ENCODE measurements at regions not wholly inside any gene's neighbourhood (a gene's known extent, or its start where the extent isn't known, plus 50 kb on each side); places are given as distances from the start of the nearest gene placed in this dataset.

- no peak overlapping the region for H3K27ac ChIP-seq
- no peak for DNase-seq
- H3K4me3 ChIP-seq: no peak overlapping the region
- intact Hi-C loops (cut with DNase I): no loop called here
- no peaks in the 10 kb centered on the region for H3K9me3 ChIP-seq
- ATAC-seq: no peak
- H3K36me3 ChIP-seq: no peaks in the 10 kb centered on the region
- H3K4me1 ChIP-seq: no peaks in the 10 kb centered on the region
- no peaks in the 10 kb centered on the region for H3K27me3 ChIP-seq
- no peak for TF ChIP-seq CTCF (IDR thresholded peaks at IDR 0.05)
Measured at GRCh38 chr21:35543746-35544145, 494.6 kb upstream of the RUNX1 start.

GRCh38 chr21:35540950-35541638 is 492.0 kb upstream of the RUNX1 start:
- intact Hi-C loops (cut with DNase I): no loop called here
- no peaks in the 10 kb centered on the region for H3K36me3 ChIP-seq
- no peaks in the 10 kb centered on the region for H3K9me3 ChIP-seq
- no peaks in the 10 kb centered on the region for H3K4me1 ChIP-seq
- ATAC-seq (no peak), DNase-seq (no peak)
- TF ChIP-seq CTCF (IDR thresholded peaks at IDR 0.05): no peak
- no peak overlapping the region for H3K4me3 ChIP-seq
- no peak overlapping the region for H3K27ac ChIP-seq
- no peaks in the 10 kb centered on the region for H3K27me3 ChIP-seq

- H3K4me3 ChIP-seq: no peak overlapping the region
- no peaks in the 10 kb centered on the region for H3K9me3 ChIP-seq
- H3K4me1 ChIP-seq: no peaks in the 10 kb centered on the region
- DNase-seq: no peak
- H3K36me3 ChIP-seq: no peaks in the 10 kb centered on the region
- no peak overlapping the region for H3K27ac ChIP-seq
- ATAC-seq: no peak
- intact Hi-C loops (cut with DNase I): no loop called here
- H3K27me3 ChIP-seq: no peaks in the 10 kb centered on the region
- no peak for TF ChIP-seq CTCF (IDR thresholded peaks at IDR 0.05)
Measured at GRCh38 chr21:35538386-35538785, 489.3 kb upstream of the RUNX1 start.

GRCh38 chr21:35537604-35538003 is 488.5 kb upstream of the RUNX1 start:
- no peak overlapping the region for H3K4me3 ChIP-seq
- DNase-seq (no peak), ATAC-seq (no peak)
- H3K27ac ChIP-seq: no peak overlapping the region
- intact Hi-C loops (cut with DNase I): no loop called here
- TF ChIP-seq CTCF (IDR thresholded peaks at IDR 0.05): no peak
- H3K27me3 ChIP-seq: no peaks in the 10 kb centered on the region
- no peaks in the 10 kb centered on the region for H3K4me1 ChIP-seq
- no peaks in the 10 kb centered on the region for H3K36me3 ChIP-seq
- no peaks in the 10 kb centered on the region for H3K9me3 ChIP-seq

- no peak for TF ChIP-seq CTCF (IDR thresholded peaks at IDR 0.05)
- Histone ChIP-seq H3K4me1 (peaks cover 5% of the 10 kb centered on the region), H3K36me3 (no peaks in the 10 kb centered on the region), H3K27me3 (no peaks in the 10 kb centered on the region), H3K9me3 (no peaks in the 10 kb centered on the region), H3K27ac (no peak overlapping the region), H3K4me3 (no peak overlapping the region)
- no peak for ATAC-seq
- intact Hi-C loops (cut with DNase I): no loop called here
- no peak for DNase-seq
Measured at GRCh38 chr21:35533893-35534292, 484.8 kb upstream of the RUNX1 start.

GRCh38 chr21:35530766-35531165 is 481.7 kb upstream of the RUNX1 start:
- no peak overlapping the region for H3K4me3 ChIP-seq
- peak; percentile 40 for ATAC-seq
- no peaks in the 10 kb centered on the region for H3K36me3 ChIP-seq
- DNase-seq: no peak
- H3K27ac ChIP-seq: no peak overlapping the region
- peaks cover 5% of the 10 kb centered on the region for H3K4me1 ChIP-seq
- no peaks in the 10 kb centered on the region for H3K9me3 ChIP-seq
- TF ChIP-seq CTCF (IDR thresholded peaks at IDR 0.05): no peak
- intact Hi-C loops (cut with DNase I): no loop called here
- H3K27me3 ChIP-seq: no peaks in the 10 kb centered on the region

Data from upper lobe of right lung (tissue), 1 donor.